ENCODE measurements at regions not wholly inside any gene's neighbourhood (a gene's known extent, or its start where the extent isn't known, plus 50 kb on each side); places are given as distances from the start of the nearest gene placed in this dataset.

DNA sequence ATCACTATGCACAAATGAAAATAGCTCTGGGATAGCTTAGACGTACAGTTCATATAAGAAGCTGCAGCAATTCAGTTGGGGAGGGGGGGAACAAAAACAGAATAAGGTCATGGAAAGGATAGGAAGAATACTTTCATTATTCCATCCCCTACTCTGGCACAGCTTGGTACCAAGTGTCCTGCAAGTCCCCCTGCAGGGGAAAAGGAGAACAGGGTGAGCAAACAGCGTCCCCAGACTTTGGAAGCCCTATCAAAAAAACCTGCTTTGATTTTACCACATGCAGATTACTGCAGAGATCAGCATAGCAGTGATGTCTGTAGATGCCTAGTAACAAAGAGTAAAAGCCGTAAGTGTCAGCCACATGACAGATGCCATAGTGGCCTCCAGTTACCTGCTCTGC lies 209.4 kb upstream of the NEIL3 start:
- TF ChIP-seq, protein P1, sequence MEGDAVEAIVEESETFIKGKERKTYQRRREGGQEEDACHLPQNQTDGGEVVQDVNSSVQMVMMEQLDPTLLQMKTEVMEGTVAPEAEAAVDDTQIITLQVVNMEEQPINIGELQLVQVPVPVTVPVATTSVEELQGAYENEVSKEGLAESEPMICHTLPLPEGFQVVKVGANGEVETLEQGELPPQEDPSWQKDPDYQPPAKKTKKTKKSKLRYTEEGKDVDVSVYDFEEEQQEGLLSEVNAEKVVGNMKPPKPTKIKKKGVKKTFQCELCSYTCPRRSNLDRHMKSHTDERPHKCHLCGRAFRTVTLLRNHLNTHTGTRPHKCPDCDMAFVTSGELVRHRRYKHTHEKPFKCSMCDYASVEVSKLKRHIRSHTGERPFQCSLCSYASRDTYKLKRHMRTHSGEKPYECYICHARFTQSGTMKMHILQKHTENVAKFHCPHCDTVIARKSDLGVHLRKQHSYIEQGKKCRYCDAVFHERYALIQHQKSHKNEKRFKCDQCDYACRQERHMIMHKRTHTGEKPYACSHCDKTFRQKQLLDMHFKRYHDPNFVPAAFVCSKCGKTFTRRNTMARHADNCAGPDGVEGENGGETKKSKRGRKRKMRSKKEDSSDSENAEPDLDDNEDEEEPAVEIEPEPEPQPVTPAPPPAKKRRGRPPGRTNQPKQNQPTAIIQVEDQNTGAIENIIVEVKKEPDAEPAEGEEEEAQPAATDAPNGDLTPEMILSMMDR (IDR thresholded peaks at IDR 0.05): no peak
- no peak for TF ChIP-seq POLR2A (IDR thresholded peaks at IDR 0.05)

Measured in adrenal gland (tissue), 5 donors.